ENCODE measurements at regions not wholly inside any gene's neighbourhood (a gene's known extent, or its start where the extent isn't known, plus 50 kb on each side); places are given as distances from the start of the nearest gene placed in this dataset.

DNA sequence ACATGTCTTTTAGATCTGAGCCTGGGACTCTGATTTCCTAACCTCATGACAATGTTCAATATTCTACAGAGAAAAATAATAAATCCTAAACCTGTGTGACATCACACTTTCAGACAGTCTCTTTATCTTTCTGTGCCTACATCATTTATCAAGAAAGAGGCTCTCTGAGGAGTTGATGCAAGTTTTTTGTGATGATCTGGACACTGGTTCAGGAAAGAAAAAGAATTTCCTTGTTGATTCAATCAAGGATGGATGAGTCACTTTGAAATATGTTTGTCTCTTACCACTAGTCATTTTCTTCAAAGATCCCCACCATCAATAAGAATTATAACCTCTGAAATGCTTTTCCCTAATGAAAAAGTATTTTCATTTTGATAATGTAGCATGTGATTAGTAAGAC is 404.6 kb downstream of the WDR72 start:
- no peak overlapping the region for H3K4me3 ChIP-seq (ENCODE audit: low read depth, low read length)
- in situ Hi-C loops (cut with HindIII; ENCODE audit: low sequenced_read_pairs), result no loop called here
- TF ChIP-seq, protein P1, sequence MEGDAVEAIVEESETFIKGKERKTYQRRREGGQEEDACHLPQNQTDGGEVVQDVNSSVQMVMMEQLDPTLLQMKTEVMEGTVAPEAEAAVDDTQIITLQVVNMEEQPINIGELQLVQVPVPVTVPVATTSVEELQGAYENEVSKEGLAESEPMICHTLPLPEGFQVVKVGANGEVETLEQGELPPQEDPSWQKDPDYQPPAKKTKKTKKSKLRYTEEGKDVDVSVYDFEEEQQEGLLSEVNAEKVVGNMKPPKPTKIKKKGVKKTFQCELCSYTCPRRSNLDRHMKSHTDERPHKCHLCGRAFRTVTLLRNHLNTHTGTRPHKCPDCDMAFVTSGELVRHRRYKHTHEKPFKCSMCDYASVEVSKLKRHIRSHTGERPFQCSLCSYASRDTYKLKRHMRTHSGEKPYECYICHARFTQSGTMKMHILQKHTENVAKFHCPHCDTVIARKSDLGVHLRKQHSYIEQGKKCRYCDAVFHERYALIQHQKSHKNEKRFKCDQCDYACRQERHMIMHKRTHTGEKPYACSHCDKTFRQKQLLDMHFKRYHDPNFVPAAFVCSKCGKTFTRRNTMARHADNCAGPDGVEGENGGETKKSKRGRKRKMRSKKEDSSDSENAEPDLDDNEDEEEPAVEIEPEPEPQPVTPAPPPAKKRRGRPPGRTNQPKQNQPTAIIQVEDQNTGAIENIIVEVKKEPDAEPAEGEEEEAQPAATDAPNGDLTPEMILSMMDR (IDR thresholded peaks at IDR 0.05; ENCODE audit: low read depth, low read length, missing control alignments), result no peak
- DNase-seq (ENCODE audit: low read depth), result no peak

DNA sequence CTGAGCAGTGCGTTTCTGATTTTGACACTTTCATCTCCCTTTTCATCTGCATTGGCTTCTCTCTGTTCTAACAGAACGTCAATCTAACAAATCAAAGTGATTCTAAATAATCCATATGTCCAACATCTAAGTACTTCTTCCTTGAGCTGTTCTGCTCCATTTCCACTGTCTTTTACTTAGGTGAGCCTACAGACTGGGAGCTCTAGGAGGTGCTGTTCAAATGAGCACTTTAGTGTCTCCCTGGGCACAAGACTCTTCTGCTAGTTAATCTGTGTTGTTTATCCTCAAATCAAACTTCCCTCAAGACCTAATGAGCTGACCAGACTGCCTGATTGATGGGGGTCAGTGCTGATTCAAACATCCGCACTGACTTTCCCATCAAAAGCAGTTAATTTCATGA is 408.1 kb downstream of the WDR72 start:
- in situ Hi-C loops (cut with HindIII; ENCODE audit: low sequenced_read_pairs), result no loop called here
- no peak for DNase-seq (ENCODE audit: low read depth)
- H3K4me3 ChIP-seq (ENCODE audit: low read depth, low read length), result no peak overlapping the region
- TF ChIP-seq, protein P1 (IDR thresholded peaks at IDR 0.05; ENCODE audit: low read depth, low read length, missing control alignments), result no peak

GRCh38 chr15:53346583-53346982 is 412.9 kb downstream of the WDR72 start:
- H3K4me3 ChIP-seq (ENCODE audit: low read depth, low read length), result no peak overlapping the region
- in situ Hi-C loops (cut with HindIII; ENCODE audit: low sequenced_read_pairs), result no loop called here
- no peak for DNase-seq (ENCODE audit: low read depth)
- TF ChIP-seq, protein P1 (IDR thresholded peaks at IDR 0.05; ENCODE audit: low read depth, low read length, missing control alignments), result no peak

GRCh38 chr15:53331328-53332190 is 427.9 kb downstream of the WDR72 start:
- in situ Hi-C loops (cut with HindIII; ENCODE audit: low sequenced_read_pairs), result no loop called here
- no peak for DNase-seq (ENCODE audit: low read depth)
- no peak overlapping the region for H3K4me3 ChIP-seq (ENCODE audit: low read depth, low read length)
- TF ChIP-seq, protein P1 (IDR thresholded peaks at IDR 0.05; ENCODE audit: low read depth, low read length, missing control alignments), result no peak

GRCh38 chr15:53328341-53328740 is 431.1 kb downstream of the WDR72 start:
- in situ Hi-C loops (cut with HindIII; ENCODE audit: low sequenced_read_pairs), result no loop called here
- TF ChIP-seq, protein P1 (IDR thresholded peaks at IDR 0.05; ENCODE audit: low read depth, low read length, missing control alignments), result no peak
- H3K4me3 ChIP-seq (ENCODE audit: low read depth, low read length), result no peak overlapping the region
- no peak for DNase-seq (ENCODE audit: low read depth)

DNA sequence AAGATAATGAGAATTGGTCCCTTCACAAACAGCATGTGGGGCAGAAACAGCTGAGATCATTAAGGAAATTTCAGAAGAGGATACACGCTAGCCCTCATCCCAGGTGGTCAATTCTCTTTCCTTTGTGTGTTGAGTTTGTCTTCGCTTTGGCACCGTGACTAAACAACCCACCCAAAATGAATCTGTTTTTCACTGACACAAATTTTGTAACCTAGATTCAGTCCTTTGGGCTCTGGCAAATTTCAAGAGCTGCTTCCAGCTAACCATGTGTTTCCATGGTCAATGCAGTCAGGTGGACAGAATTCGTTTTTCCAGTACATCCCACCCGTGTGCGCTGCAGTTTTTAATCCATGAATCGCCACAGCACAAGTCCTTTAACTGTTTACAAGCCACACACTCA is 435.4 kb downstream of the WDR72 start:
- no peak overlapping the region for H3K4me3 ChIP-seq (ENCODE audit: low read depth, low read length)
- TF ChIP-seq, protein P1 (IDR thresholded peaks at IDR 0.05; ENCODE audit: low read depth, low read length, missing control alignments), result no peak
- DNase-seq (ENCODE audit: low read depth), result no peak
- in situ Hi-C loops (cut with HindIII; ENCODE audit: low sequenced_read_pairs), result no loop called here
